Activated T-cell treated with anti-CD3 and anti-CD28 coated beads for 24 hours (primary cell): ENCODE measurements at regions not wholly inside any gene's neighbourhood (a gene's known extent, or its start where the extent isn't known, plus 50 kb on each side); places are given as distances from the start of the nearest gene placed in this dataset.
"Not testable (repeated sequence)": the region's sequence is repeated elsewhere in the genome, so short reads cannot be mapped to it uniquely, and the experiment has no call there.

Experiments used
- DNase-seq: peaks from one replicate; pipeline ENCODE4 v3.0.0-alpha.2; 2020; ENCODE audit warnings: low read depth

- no peak for DNase-seq
Measured at GRCh38 chr6:6412700-6413099, 92.2 kb upstream of the F13A1 start.

- no peak for DNase-seq
Measured at GRCh38 chr6:6414931-6415330, 94.5 kb upstream of the F13A1 start.

- no peak for DNase-seq
Measured at GRCh38 chr6:6417475-6417874, 97.0 kb upstream of the F13A1 start.

GRCh38 chr6:6418421-6418820, 98.0 kb upstream of the F13A1 start:
- DNase-seq: no peak

GRCh38 chr6:6420107-6420506, 99.6 kb upstream of the F13A1 start:
- no peak for DNase-seq

GRCh38 chr6:6434151-6434550, 113.7 kb upstream of the F13A1 start:
- no peak for DNase-seq

- DNase-seq: no peak
Measured at GRCh38 chr6:6434723-6435122, 114.3 kb upstream of the F13A1 start.

- no peak for DNase-seq
Measured at GRCh38 chr6:6436366-6436765, 115.9 kb upstream of the F13A1 start.

GRCh38 chr6:6436946-6437345, 116.5 kb upstream of the F13A1 start:
- DNase-seq: no peak

- no peak for DNase-seq
Measured at GRCh38 chr6:6438286-6438685, 117.8 kb upstream of the F13A1 start.

GRCh38 chr6:6439778-6440177, 119.3 kb upstream of the F13A1 start:
- no peak for DNase-seq

- no peak for DNase-seq
Measured at GRCh38 chr6:6452002-6452401, 131.5 kb upstream of the F13A1 start.

GRCh38 chr6:6453186-6453585, 132.7 kb upstream of the F13A1 start:
- DNase-seq: no peak

GRCh38 chr6:6455272-6455671, 133.2 kb upstream of the LY86 start:
- no peak for DNase-seq

GRCh38 chr6:6458172-6458571, 130.3 kb upstream of the LY86 start:
- DNase-seq: no peak

- not testable (repeated sequence) for DNase-seq
Measured at GRCh38 chr6:6459963-6460362, 128.6 kb upstream of the LY86 start.

- no peak for DNase-seq
Measured at GRCh38 chr6:6460416-6460815, 128.1 kb upstream of the LY86 start.

- no peak for DNase-seq
Measured at GRCh38 chr6:6461138-6461537, 127.4 kb upstream of the LY86 start.

GRCh38 chr6:6466967-6467761, 121.4 kb upstream of the LY86 start:
- DNase-seq: no peak

- no peak for DNase-seq
Measured at GRCh38 chr6:6469074-6469473, 119.4 kb upstream of the LY86 start.

GRCh38 chr6:6470123-6470522, 118.4 kb upstream of the LY86 start:
- DNase-seq: no peak

- DNase-seq: no peak
Measured at GRCh38 chr6:6471276-6471675, 117.2 kb upstream of the LY86 start.

- DNase-seq: no peak
Measured at GRCh38 chr6:6474170-6474920, 114.2 kb upstream of the LY86 start.

GRCh38 chr6:6479785-6480184, 108.7 kb upstream of the LY86 start:
- no peak for DNase-seq
